ENCODE measurements at regions not wholly inside any gene's neighbourhood (a gene's known extent, or its start where the extent isn't known, plus 50 kb on each side); places are given as distances from the start of the nearest gene placed in this dataset.

GRCh38 chr11:33410086-33410765 lies 153.0 kb downstream of the HIPK3 start:
- H3K27me3 ChIP-seq = peaks cover 63% of the 10 kb centered on the region
- no peaks in the 10 kb centered on the region for H3K4me1 ChIP-seq (ENCODE audit: control insufficient read depth in 1 of 2, insufficient read depth in 1 of 2, low read depth in 1 of 2, low read length in 1 of 2)
- H3K27ac ChIP-seq = no peak overlapping the region
- no peak for TF ChIP-seq CTCF (IDR thresholded peaks at IDR 0.05)
- no peaks in the 10 kb centered on the region for H3K36me3 ChIP-seq
- H3K9me3 ChIP-seq = no peaks in the 10 kb centered on the region
- H3K4me3 ChIP-seq (ENCODE audit: low read depth in 1 of 2, low read length in 1 of 2) = no peak overlapping the region
